C4-2B (cell line): ENCODE measurements at regions not wholly inside any gene's neighbourhood (a gene's known extent, or its start where the extent isn't known, plus 50 kb on each side); places are given as distances from the start of the nearest gene placed in this dataset.

ENCODE experiments used
- H3K27ac ChIP-seq: fragments of 450-650 bp; 2 replicates; pipeline ENCODE4 v1.5.1; 2017
- ZFX ChIP-seq: fragments of 450-650 bp; IDR thresholded peaks from 2 replicates; pipeline ENCODE4 v1.6.1; 2017
- TF ChIP-seq, protein P1 (sequence below): fragments of 450-650 bp; conservative IDR thresholded peaks from 2 replicates; pipeline ENCODE4 v1.5.1; 2017; ENCODE audit warnings: mild to moderate bottlenecking

DNA sequence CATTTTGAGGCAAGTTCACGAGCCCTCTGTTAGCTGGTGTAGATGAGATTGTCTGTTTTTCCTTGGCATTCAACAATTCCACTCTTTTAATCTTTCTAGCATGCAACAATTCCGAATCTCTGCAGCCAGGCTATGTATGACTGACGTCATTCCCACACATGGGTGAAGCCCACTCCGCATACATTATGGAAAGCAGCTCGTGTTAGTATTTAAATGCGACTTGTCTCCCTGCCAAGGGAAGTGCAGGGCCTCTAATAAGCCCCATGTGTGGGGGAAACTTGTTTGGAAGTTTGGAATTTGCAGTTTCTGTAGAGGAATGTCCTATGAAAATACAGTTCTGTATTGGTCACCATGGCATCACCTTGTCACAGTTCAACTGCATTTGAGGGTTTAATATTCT is 146.0 kb upstream of the FBXL7 start:
- no peak overlapping the region for H3K27ac ChIP-seq
- TF ChIP-seq, protein P1, sequence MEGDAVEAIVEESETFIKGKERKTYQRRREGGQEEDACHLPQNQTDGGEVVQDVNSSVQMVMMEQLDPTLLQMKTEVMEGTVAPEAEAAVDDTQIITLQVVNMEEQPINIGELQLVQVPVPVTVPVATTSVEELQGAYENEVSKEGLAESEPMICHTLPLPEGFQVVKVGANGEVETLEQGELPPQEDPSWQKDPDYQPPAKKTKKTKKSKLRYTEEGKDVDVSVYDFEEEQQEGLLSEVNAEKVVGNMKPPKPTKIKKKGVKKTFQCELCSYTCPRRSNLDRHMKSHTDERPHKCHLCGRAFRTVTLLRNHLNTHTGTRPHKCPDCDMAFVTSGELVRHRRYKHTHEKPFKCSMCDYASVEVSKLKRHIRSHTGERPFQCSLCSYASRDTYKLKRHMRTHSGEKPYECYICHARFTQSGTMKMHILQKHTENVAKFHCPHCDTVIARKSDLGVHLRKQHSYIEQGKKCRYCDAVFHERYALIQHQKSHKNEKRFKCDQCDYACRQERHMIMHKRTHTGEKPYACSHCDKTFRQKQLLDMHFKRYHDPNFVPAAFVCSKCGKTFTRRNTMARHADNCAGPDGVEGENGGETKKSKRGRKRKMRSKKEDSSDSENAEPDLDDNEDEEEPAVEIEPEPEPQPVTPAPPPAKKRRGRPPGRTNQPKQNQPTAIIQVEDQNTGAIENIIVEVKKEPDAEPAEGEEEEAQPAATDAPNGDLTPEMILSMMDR, result no peak
- TF ChIP-seq ZFX, result no peak

GRCh38 chr5:15353086-15353645 is 146.8 kb upstream of the FBXL7 start:
- no peak overlapping the region; the same call in 1 of the 2 replicates for H3K27ac ChIP-seq
- TF ChIP-seq ZFX, result no peak
- TF ChIP-seq, protein P1, result no peak

- no peak for TF ChIP-seq ZFX
- TF ChIP-seq, protein P1, result no peak
- no peak overlapping the region for H3K27ac ChIP-seq
Observed at GRCh38 chr5:15350614-15351013, 149.4 kb upstream of the FBXL7 start.

GRCh38 chr5:15346738-15347137 is 153.2 kb upstream of the FBXL7 start:
- TF ChIP-seq, protein P1, result no peak
- TF ChIP-seq ZFX, result no peak
- H3K27ac ChIP-seq, result no peak overlapping the region

GRCh38 chr5:15344954-15345353 is 155.0 kb upstream of the FBXL7 start:
- H3K27ac ChIP-seq, result no peak overlapping the region
- TF ChIP-seq ZFX, result no peak
- TF ChIP-seq, protein P1, result no peak

DNA sequence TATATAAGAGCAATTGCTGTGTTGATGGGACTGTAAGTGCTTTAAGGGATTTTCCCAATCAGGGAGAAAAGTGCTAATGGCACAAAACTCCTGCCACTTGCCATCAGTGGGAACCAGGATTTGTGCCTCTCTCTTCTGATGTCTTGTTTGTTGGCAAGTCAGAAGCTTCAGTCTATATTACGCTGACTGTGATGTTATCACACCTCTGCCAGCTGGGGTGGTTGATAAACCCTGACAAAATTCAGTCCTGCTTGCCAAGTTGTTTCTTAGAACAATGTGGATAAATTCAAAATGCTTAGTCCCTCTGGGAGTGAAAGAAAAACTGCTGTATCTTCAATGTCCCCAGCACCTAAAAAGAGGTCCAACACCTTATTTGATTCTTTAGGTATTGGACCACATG is 161.4 kb upstream of the FBXL7 start:
- TF ChIP-seq, protein P1, result no peak
- no peak for TF ChIP-seq ZFX
- H3K27ac ChIP-seq, result no peak overlapping the region

DNA sequence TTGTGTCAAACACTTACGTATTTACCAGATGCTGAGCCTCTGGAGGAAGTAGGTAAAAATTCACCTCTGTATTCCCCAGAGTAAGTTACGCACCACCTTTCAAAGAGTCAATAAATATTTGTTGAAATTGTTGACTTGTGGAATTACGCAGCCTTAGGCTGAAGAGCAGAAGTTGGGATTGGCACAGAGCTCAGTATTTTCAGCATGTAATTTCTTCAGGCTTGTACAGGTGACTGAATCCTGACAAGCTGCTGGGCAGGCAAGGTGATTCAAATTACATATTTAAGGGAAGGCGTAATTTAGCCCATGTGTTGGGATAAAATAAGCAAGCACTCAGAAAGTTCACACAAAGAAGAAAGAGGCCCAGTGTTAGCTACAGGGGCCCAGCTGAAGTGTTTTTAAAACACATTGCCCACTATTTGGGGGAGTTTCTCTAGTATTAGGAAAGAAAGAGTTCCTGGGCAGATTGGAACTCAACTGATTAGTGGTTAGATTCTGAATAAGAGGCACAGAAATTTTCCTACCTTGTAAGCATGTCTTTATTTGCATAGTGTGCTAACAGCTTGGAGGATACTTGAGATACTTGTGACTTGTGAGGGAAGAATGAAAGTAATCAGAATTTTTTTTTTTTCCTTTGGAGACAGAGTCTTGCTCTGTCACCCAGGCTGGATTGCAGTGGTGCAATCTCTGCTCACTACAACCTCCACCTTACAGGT is 165.3 kb upstream of the FBXL7 start:
- no peak for TF ChIP-seq ZFX
- TF ChIP-seq, protein P1, result no peak
- H3K27ac ChIP-seq, result no peak overlapping the region
